Sciatic nerve (tissue), 2 donors: ENCODE measurements at regions not wholly inside any gene's neighbourhood (a gene's known extent, or its start where the extent isn't known, plus 50 kb on each side); places are given as distances from the start of the nearest gene placed in this dataset.
"Not testable (repeated sequence)": the region's sequence is repeated elsewhere in the genome, so short reads cannot be mapped to it uniquely, and the experiment has no call there.

Source experiments
- ATAC-seq: fragments of 200-7000 bp; cut with Tn5 transposase; one replicate; pipeline ENCODE4 v1.9.1; 2020; ENCODE audit warnings: mild to moderate bottlenecking, moderate library complexity
- DNase-seq: peaks from one replicate; pipeline ENCODE4 v3.0.0-alpha.2; 2020; ENCODE audit warnings: low spot score
- intact Hi-C: fragments of 100-400 bp; cut with DNase I; formaldehyde crosslinking; loops from one replicate; pipeline ENCODE4 v1.14.2; 2022
- donor health status: DM: no; HTN: no; CAD: no.
- donor health status: DM: no; HTN: no; CAD: no.

GRCh38 chr10:125521721-125522680, 161.0 kb downstream of the TEX36 start:
- DNase-seq: no peak
- intact Hi-C loops: no loop called here

GRCh38 chr10:125520968-125521367, 162.0 kb downstream of the TEX36 start:
- DNase-seq (no peak), ATAC-seq (no peak)
- intact Hi-C loops: no loop called here

More at GRCh38 chr10:125521721-125522680, 161.0 kb downstream of the TEX36 start:
- ATAC-seq: no peak

GRCh38 chr10:125518397-125518796, 164.6 kb downstream of the TEX36 start:
- DNase-seq, ATAC-seq, intact Hi-C loops: not testable (repeated sequence)

- DNase-seq: no peak
- intact Hi-C loops: no loop called here
- no peak for ATAC-seq
Measured at GRCh38 chr10:125515571-125515970, 167.4 kb downstream of the TEX36 start.

- intact Hi-C loops: no loop called here
- no peak for ATAC-seq
- DNase-seq: no peak
Measured at GRCh38 chr10:125514206-125515162, 168.5 kb downstream of the TEX36 start.

- no peak for DNase-seq
- ATAC-seq: no peak
- intact Hi-C loops: no loop called here
Measured at GRCh38 chr10:125513429-125514182, 169.4 kb downstream of the TEX36 start.

- intact Hi-C loops: no loop called here
- DNase-seq (no peak), ATAC-seq (no peak)
Measured at GRCh38 chr10:125510998-125511397, 172.0 kb downstream of the TEX36 start.

GRCh38 chr10:125505648-125506047, 177.3 kb downstream of the TEX36 start:
- DNase-seq (no peak), ATAC-seq (no peak)

GRCh38 chr10:125502276-125502675, 180.7 kb downstream of the TEX36 start:
- ATAC-seq: no peak
- no peak for DNase-seq
- intact Hi-C loops: no loop called here

More at GRCh38 chr10:125505648-125506047, 177.3 kb downstream of the TEX36 start:
- intact Hi-C loops: no loop called here

- ATAC-seq: no peak
- no peak for DNase-seq
- intact Hi-C loops: no loop called here
Measured at GRCh38 chr10:125495386-125495785, 187.6 kb downstream of the TEX36 start.

GRCh38 chr10:125494651-125495239, 188.2 kb downstream of the TEX36 start:
- DNase-seq (no peak), ATAC-seq (no peak)
- intact Hi-C loops: no loop called here

- no peak for DNase-seq
- no peak for ATAC-seq
- intact Hi-C loops: no loop called here
Measured at GRCh38 chr10:125491381-125491780, 191.6 kb downstream of the TEX36 start.

GRCh38 chr10:125489731-125490130, 193.2 kb downstream of the TEX36 start:
- intact Hi-C loops: no loop called here
- DNase-seq: no peak
- ATAC-seq: no peak

GRCh38 chr10:125485665-125486064, 197.3 kb downstream of the TEX36 start:
- DNase-seq (no peak), ATAC-seq (no peak)
- intact Hi-C loops: no loop called here

GRCh38 chr10:125484035-125484732, 198.8 kb downstream of the TEX36 start:
- DNase-seq (no peak), ATAC-seq (no peak)
- intact Hi-C loops: no loop called here

- intact Hi-C loops: no loop called here
- DNase-seq: no peak
- ATAC-seq: no peak
Measured at GRCh38 chr10:125482637-125483036, 200.3 kb downstream of the TEX36 start.

- DNase-seq (no peak), ATAC-seq (no peak)
- intact Hi-C loops: no loop called here
Measured at GRCh38 chr10:125482108-125482507, 200.9 kb downstream of the TEX36 start.

GRCh38 chr10:125479059-125479458, 203.9 kb downstream of the TEX36 start:
- intact Hi-C loops: no loop called here

More at GRCh38 chr10:125479059-125479458, 203.9 kb downstream of the TEX36 start:
- DNase-seq (no peak), ATAC-seq (no peak)
